ENCODE measurements at regions not wholly inside any gene's neighbourhood (a gene's known extent, or its start where the extent isn't known, plus 50 kb on each side); places are given as distances from the start of the nearest gene placed in this dataset.

DNA sequence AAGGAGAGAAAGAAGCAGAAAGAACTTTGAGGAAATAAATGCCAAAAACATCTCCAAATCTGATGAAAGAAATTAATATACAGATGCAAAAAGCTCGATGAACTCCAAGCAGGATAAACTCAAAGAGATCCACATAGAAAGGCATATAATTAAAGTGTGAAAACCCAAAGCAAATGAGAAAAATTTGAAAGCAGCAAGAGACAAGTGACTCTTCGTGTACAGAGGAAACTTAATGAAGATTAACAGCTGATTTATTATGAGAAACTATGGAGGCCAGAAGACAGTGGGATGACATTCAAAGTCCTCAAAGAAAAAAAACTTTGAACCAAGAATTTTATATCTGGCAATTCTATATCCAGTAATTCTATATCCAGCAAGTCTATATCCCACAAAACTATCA, 163.0 kb upstream of the TMCC3 start:
- DNase-seq: no peak

DNA sequence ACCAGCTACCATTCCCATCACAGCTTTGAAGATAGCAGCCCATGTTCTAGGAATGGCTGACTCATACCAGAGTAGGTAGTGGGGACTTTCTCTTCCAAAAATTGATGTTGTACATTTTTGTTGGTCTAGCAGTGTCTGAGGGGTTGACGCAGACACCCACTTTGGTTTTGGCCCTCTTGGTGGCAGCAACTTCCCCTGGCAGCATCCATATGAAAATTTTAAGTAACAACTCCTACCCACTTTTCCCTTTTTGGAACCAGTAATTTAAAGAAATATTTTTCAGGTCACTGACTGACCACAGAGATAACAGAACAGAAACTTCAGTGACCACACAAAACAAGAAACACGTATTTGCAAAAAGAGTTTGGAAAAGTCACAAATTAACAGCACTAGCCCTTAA, 162.0 kb upstream of the TMCC3 start:
- DNase-seq: no peak

DNA sequence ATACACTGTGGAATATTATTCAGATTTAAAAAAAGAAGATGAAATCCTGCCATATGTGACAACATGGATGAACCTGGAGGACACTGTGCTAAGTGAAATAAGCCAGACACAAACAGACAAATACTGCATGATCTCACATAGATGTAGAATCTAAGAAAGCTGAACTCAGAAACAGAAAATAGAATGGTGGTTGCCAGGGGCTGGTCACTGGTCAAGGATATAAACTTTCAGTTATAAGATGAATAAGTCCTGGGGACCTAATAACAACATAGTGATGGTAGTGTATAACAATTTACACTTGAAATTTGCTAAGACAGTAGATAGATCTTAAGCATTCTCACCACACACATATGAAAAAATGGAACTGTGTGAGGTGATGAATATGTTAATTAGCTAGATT, 161.3 kb upstream of the TMCC3 start:
- no peak for DNase-seq

DNA sequence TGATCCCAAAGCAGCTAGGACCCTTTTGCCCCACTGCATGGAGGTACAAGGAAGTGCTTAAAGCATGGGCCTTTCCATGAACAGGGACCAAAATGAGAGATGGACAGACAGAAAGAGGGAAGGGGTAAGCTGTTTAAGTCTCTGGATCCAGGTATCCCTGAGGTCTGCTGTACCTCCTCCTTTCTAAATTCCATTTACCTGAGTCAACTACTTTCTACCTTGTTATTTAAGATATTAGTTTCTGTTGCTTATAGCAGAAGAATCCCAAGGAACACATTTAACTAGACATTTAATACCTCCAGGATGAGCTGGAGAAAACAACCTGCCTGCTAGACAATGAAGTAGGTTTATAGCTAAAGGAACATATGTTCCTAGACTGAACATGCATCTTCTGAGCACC, 157.6 kb upstream of the TMCC3 start:
- DNase-seq: no peak

DNA sequence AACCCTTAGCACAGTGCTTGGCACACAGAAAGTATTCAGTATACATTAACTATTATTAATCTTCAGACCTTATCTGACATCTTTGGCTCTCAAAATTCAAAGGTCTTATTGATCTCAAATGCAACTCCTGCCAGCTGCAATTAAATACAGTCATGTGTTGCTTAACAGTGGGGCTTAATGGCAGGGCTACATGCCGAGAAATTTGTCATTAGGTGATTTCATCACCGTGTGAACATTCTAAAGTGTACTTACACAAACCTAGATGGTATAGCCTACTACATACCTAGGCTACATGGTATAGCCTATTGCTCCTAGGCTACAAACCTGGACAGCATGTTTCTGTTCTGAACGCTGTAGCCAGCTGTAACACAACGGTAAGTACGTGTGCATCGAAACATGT, 156.3 kb upstream of the TMCC3 start:
- DNase-seq: no peak

DNA sequence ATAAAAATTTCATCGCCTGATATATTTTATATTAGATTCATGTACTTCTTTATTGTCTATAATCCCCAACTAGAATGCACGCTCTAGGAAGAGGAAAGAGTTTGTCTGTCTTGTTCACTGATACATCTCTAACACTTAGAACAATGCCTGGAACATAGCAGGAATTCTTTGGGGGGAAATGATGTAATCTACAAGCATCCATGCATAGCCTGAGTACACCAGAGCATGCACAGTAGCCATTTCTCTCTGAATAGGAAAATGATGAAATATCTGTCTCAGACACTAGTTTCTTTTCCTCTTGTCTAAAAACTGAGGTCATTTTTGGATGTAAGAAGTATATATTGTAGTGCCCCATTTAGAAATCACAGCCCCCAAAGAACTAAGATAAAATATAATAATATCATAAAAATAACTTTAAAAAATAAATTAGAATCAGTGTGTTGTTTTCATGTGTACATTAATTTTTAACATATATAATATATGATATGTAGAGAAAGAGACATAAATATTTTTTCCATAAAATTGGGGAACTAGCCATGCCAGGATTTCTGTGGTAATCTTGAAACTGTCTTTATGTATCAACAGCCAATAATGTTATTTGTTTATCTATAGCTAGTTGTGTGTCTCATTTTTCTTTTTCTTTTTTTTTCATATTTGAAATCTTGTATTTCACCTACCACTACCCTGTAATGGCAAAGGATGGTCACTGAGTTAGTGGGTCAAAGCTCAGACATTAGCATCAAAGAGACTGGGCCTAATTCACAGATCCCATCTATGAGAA, 155.6 kb upstream of the TMCC3 start:
- no peak for DNase-seq

DNA sequence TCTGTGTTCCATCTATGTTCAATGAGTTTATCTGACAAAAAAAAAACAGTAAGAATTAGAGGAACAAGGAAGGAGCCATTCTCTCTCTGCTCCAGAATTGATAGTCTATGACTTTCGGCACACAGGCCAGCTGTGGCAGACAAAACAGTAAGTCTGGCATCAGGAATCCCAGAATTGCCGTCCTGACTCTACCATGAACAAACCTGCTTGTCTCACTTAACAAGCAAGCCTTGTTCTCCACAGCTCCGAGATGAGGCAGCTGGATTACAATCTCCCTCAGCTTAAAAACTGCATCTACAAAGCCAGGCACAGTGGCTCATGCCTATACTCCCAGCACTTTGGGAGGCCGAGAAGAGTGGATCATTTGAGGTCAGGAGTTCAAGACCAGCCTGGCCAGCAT, 153.6 kb upstream of the TMCC3 start:
- DNase-seq: no peak

DNA sequence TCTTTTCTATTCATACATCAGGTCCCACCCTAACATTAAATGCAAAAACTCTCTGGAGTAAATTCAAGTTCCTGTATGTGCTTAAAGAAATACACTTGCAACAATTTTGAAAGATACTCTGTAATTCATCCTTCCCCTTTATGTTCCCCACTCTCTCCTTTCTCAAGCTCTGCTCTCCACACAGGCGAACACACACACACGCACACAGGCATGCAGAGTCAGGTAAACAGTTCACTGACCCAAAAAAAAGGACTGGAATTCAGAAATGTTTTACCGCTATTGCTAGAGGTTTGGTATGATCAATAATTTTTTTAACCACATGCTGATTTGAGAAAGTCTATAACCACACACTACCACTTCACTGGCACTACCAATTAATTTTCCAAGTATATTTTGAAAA, 152.4 kb upstream of the TMCC3 start:
- DNase-seq: no peak

DNA sequence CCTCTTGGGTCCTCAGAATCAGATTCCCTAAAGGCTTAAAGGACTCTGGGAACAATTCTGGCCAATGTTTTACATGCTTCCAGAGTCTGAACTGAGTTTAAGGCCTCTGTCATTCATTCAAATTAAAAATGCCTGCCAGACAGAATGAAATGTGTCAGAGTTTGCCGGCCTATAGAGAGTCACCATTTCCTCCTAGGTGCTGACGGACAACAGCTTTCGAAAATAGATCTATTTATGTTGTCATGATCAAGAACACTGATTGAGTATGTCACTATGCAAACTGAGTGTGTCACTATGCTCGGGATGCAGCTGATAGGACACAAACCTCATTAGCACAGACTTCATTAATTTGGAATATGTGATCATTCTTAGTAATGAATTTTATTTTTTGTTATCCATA, 151.4 kb upstream of the TMCC3 start:
- DNase-seq: no peak

DNA sequence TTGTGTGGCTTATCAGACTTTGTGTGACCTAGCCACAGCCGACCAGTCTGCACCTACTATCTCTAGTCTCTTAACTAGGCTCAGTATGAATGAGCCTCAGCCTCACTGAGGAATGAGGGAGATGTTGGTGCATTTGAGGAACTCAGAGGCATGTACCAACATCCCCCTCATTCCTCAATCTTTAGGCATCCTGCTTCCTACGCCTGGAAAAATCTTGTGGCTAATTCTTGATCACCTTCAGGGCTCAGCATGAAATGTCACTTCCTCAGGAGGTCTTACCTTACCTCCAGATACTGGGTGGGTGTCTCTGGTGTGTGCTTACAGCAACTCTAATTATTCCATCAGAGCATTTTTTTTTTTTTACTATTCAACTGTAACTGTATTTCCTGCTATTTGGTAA, 148.8 kb upstream of the TMCC3 start:
- no peak for DNase-seq

DNA sequence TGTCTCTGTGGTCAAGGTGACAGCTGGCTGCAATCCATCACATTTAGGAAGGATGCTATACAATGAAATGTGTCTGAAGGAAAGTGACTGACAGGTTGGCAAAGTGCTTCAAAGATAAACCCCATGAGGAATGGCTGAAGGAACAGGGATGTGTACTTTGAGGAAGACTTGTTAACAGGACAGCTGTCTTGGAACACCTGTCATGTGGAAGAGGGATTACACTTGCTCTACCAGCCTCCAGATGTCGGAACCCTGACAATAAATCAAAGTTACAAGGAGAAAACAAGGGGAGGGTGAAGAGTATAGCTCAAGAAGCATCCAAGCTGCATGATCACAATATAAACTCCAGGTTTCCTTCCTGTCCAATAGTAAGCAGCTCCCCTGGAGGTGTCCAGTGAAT, 147.8 kb upstream of the TMCC3 start:
- DNase-seq: no peak

DNA sequence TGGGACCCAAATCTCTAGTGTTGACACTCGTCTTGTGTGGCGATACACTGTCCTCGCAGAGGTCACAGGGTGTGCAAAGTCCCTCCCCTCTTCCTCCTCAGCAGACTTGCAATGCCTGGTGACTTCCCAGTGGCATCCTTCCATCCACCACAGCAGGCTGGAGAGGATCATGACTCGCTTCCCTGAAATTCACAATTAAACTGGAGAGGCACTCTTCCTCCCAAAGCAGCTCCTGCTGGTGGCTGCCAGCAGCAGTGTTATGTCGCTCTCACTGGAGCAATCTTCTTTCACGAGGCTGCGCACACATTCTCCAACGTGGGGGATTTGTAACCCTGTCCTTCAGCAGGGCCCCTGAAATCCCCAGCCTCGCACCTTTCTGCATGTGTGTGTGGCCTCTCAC, 145.2 kb upstream of the TMCC3 start:
- no peak for DNase-seq

DNA sequence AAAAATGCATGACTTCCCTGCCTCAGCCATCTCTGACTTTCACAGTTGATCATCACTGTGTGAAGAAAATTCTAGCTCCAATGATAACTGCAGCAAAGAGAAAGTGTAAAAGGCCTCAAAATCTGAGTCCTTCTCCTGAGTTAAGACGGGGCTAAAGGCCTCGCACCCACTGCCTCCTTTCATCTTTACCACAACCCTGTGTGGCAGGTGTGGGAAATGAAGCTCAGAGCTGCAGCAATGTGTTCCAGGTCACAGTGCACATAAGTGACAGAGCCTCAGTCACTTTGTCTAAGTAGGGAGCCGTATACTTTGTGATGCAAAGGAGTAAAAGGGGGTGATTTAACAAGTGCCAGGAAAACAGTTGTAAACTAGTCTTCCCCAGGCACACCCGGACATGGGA, 144.7 kb upstream of the TMCC3 start:
- no peak for DNase-seq

DNA sequence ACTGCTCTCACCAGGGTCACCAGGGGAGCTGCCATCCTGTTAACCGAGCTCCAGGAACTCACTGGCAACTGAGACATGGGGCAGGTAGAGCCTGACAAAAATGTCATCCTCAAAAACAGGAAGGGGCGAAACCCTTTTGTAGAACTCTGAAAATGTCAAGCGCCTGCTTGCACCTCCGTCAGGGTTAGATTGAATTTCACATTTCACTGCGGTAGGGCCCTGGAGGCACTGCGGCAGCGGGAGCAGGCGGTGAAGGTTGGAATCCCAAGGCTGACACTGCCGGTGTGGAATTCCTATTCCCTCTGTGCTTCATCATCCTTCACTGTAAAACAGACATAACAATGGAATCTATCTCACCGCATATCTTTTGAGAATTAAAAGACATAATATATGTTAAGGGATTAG, 142.8 kb upstream of the TMCC3 start:
- no peak for DNase-seq

DNA sequence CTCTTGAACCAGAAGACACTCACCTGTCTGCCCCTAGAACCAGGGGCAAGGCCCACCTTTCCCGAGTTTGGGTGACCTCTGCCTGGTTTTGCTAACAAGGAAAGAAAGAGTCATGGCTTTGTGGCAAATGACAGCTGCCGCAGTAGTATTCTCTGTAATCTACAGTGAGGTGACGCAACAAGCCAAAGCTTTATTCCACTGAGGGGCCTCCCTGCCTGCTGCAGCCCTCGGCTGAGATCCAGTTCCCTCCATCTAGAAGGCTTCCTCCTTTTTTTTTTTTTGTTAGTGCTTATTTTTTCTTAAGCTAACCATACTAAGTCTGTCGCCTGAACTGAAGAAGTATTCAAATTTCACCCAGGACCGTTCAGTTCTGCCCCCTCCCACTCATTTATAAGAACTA, 142.3 kb upstream of the TMCC3 start:
- no peak for DNase-seq

DNA sequence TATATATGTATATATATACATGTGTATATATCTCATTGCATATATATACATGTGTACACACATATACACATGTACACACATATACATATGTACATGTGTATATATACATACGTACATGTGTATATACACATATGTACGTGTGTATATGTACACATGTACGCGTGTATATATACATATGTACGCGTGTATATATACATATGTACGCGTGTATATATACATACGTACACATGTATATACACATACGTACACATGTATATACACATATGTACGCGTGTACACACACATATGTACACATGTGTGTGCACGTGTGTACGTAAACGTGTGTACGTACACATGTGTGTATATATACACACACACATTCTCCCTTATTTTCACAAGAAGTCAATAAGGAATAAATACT, 141.6 kb upstream of the TMCC3 start:
- DNase-seq: no peak

DNA sequence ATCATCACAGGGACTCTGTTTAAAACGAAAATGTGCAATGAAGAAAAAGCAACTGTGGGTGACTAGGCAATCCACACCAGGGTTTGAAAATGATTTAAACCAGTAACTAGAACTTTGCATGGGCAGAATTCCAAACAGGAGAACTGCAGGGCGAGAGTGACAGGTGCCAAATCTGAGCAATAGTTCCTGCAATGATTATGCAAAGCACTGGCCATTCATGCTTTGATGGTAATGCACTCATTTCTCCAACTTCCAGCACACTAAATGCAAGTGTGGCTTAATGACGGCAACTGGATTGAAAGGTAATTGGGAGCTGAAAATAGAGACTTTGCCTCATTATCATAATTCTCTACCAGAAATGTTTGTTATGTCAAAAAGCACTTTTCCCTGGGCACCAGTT, 140.5 kb upstream of the TMCC3 start:
- DNase-seq: no peak

DNA sequence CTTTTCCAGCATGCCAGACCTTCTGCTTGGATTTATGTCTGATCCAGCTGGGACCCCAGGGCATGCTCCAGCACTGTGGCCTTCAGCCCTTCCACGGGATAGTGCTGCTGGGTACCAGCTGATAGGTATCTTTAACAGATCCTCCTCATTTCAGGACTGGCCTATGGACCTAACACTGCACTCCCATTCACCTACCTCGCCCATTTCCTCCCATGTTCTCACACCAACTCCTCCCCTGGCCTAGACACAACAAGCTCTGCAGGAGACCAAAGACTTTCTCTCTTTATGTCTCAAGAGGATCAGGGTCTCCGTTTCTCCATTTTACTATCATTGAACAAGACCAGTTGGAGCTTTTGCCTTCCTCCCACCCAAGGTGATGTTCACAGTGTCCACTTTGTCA, 140.0 kb upstream of the TMCC3 start:
- no peak for DNase-seq

DNA sequence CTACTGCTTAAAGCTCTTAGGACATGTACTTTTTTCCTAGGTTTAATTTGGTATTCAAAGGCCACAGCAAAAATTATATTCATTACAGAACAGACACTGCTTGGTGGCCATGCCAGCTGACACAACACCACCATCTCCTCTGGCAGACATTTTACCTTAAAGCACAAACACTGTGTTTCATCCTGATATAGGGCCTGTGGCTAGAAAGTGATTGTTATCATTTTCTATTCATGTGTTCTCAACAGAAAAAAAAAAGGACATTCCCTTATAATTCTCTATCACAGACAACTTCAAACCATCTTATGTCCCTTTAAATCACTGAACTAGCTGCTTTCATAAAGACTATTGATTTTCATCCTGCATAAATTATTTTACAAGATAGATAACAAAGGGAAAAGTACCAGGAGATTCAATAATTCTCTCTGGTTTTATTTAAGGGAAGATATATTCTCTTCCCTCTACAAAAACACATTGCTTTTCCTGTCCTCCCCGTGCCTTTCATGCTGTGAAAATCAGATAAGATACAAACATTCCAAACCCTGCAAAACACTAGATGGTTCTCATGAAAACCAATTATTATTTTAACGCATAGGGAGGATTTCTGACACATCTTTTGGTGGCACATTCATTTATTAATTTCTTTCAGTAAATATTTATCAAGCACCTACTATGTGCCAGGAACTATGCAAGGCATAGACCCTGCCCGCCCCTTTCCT, 139.3 kb upstream of the TMCC3 start:
- no peak for DNase-seq

DNA sequence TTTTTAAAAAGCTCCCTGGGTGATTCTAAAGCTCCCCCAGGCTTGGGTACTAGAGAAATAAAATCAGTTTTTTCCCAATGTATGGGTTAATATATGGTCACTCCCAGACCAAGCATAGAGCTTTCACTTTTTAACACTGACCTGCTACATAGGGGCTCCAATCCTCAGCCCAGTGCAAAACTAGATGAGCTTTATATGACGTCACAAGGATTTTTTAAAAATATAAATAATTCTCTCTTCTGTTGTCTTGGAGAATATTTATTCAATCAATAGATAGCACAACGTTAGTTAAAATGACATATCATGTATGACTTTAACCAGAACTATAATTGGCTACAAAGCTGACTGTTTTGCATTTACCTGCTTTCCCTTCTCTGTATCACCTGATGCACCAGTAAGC, 137.9 kb upstream of the TMCC3 start:
- DNase-seq: no peak

DNA sequence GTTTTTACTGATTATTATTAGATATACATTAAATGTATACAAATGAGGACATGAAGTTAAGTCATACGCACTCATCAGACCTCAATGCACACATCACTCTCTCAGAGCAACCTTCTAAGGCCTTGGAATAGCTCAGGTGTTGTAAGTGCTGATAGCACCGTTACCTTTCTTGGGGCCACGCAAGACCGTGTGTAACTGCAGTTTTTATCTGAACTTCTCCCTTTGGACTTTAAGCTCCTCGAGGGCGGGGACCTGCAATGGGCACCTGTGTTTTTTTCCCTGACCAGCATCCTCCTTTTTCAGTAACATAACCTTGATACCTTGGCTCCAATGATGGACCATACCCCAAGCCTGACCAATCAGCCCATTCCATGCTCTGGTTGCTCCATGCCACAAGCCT, 136.5 kb upstream of the TMCC3 start:
- no peak for DNase-seq

DNA sequence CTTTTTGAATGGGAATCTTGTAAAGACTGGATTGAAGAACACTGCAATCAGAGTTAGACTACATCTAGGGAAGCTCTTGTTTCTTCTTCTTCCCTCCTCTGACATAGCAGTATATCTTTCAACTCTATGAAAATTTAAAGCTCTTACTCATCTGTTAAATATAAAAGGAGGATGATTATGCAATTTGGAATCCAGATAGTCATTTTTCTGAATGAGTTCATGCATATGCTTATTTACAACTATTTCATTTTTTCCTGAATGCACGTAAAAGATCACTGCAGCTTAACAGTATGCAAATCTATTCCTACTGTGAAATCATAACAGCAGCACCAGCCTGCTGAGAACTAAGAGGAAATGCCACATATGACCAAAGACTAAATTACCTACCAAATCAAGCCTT, 133.5 kb upstream of the TMCC3 start:
- no peak for DNase-seq

DNA sequence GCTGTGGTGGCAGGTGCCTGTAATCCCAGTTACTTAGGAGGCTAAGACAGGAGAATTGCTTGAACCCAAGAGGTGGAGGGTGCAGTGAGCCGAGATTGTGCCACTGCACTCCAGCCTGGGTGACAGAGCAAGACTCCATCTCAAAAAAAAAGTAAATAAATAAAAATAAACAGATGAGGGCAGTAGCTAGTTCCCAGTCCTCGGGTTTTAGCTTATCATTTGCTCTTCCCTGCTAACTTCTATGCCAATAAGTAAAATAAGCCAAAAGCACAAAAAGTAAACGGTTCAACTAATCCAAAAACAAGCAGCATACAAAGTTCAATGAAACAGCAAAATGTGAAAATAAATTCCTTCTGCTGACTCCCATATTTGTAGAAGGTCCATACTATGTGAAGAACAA, 133.0 kb upstream of the TMCC3 start:
- DNase-seq: no peak

DNA sequence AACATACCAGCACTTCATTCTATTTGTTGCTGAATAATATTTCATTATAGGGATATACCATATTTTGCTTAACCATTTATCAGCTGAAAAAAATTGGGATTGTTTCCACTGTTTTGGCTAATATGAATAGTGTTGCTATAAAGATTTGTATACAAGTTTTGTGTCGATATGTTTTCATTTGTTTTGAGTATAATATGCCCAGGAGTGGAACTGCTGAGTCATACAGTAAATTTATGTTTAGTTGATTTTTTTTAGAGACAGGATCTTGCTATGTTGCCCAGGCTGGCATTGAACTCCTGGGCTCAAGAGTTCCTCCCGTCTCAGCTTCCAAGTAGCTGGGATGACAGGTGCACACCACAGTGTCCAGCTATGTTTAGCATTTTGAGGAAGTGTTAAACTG, 131.5 kb upstream of the TMCC3 start:
- DNase-seq: no peak

DNA sequence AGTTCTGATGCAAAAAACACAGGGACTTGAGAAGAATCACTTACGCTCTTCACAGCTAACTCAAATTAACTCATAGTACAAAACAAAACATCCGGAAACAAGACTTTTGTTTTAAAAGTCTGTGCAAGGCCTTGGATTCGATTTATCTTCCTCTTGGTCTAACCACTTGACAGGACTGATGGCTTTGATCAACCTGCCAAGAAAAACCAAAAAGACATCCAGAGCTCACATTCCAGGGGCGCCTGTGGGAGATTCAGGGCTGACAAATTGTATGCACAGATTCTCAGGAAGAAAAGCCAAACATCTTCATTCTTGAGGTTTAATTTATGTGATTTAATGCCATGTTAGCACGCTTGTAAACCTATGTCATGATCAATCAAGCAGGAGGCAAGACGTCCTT, 129.1 kb upstream of the TMCC3 start:
- no peak for DNase-seq

Data from stimulated activated CD8-positive, alpha-beta memory T cell treated with anti-CD3 and anti-CD28 coated beads, Interleukin-4, amount 100 ng/mL, for 48 hours (primary cell).